WERI-Rb-1 (cell line): ENCODE measurements at regions not wholly inside any gene's neighbourhood (a gene's known extent, or its start where the extent isn't known, plus 50 kb on each side); places are given as distances from the start of the nearest gene placed in this dataset.

Source experiments
- DNase-seq: peaks from one replicate; pipeline ENCODE4 v3.0.0-alpha.2; 2020
- H3K27ac ChIP-seq: fragments of 250-450 bp; sonication (Bioruptor Pico); 2 replicates; pipeline ENCODE4 v1.5.1; 2020; ENCODE audit warnings: mild to moderate bottlenecking, moderate library complexity
- H3K27me3 ChIP-seq: fragments of 250-450 bp; sonication (Bioruptor Pico); 2 replicates; pipeline ENCODE4 v1.5.1; 2021; ENCODE audit warnings: mild to moderate bottlenecking, low read depth, moderate library complexity; ENCODE audit not compliant: insufficient read depth, severe bottlenecking
- H3K36me3 ChIP-seq: fragments of 250-450 bp; sonication (Bioruptor Pico); 2 replicates; pipeline ENCODE4 v1.5.1; 2020; ENCODE audit warnings: mild to moderate bottlenecking, moderate library complexity
- H3K4me3 ChIP-seq: 2 replicates; pipeline ENCODE4 v1.5.1; 2011; ENCODE audit warnings: low read depth, mild to moderate bottlenecking, control low read depth, low read length
- H3K9me3 ChIP-seq: fragments of 250-450 bp; sonication (Bioruptor Pico); 2 replicates; pipeline ENCODE4 v1.5.1; 2021; ENCODE audit warnings: mild to moderate bottlenecking, moderate library complexity; ENCODE audit not compliant: severe bottlenecking
- CTCF ChIP-seq: IDR thresholded peaks from 2 replicates; pipeline ENCODE4 v1.5.1; 2011; ENCODE audit warnings: low read depth, mild to moderate bottlenecking, control low read depth, inconsistent platforms, low read length

- Histone ChIP-seq H3K9me3 (no peaks in the 10 kb centered on the region), H3K36me3 (no peaks in the 10 kb centered on the region), H3K27me3 (no peaks in the 10 kb centered on the region), H3K4me3 (no peak overlapping the region), H3K27ac (no peak overlapping the region)
- no peak for DNase-seq
- TF ChIP-seq CTCF, result no peak
These were observed 122.2 kb upstream of the PDGFD start for GRCh38 chr11:104286129-104286528.

GRCh38 chr11:104279587-104279986 lies 115.6 kb upstream of the PDGFD start:
- no peak for DNase-seq
- Histone ChIP-seq H3K27ac (no peak overlapping the region), H3K4me3 (no peak overlapping the region), H3K36me3 (no peaks in the 10 kb centered on the region), H3K9me3 (no peaks in the 10 kb centered on the region), H3K27me3 (no peaks in the 10 kb centered on the region)
- TF ChIP-seq CTCF, result no peak

- Histone ChIP-seq H3K36me3 (no peaks in the 10 kb centered on the region), H3K9me3 (no peaks in the 10 kb centered on the region), H3K27ac (no peak overlapping the region), H3K27me3 (no peaks in the 10 kb centered on the region), H3K4me3 (no peak overlapping the region)
- TF ChIP-seq CTCF, result no peak
- no peak for DNase-seq
These were observed 112.0 kb upstream of the PDGFD start for GRCh38 chr11:104275992-104276391.

GRCh38 chr11:104260456-104260855 lies 96.5 kb upstream of the PDGFD start:
- DNase-seq, result no peak
- TF ChIP-seq CTCF, result no peak

GRCh38 chr11:104259121-104259610 lies 95.2 kb upstream of the PDGFD start:
- Histone ChIP-seq H3K27ac (no peak overlapping the region), H3K9me3 (no peaks in the 10 kb centered on the region), H3K27me3 (no peaks in the 10 kb centered on the region), H3K4me3 (no peak overlapping the region), H3K36me3 (no peaks in the 10 kb centered on the region)
- no peak for DNase-seq
- TF ChIP-seq CTCF, result no peak

More at GRCh38 chr11:104260456-104260855, 96.5 kb upstream of the PDGFD start:
- H3K27me3 ChIP-seq, result no peaks in the 10 kb centered on the region
- no peaks in the 10 kb centered on the region for H3K36me3 ChIP-seq
- no peaks in the 10 kb centered on the region for H3K9me3 ChIP-seq
- H3K27ac ChIP-seq, result no peak overlapping the region
- no peak overlapping the region for H3K4me3 ChIP-seq

- no peak for TF ChIP-seq CTCF
- no peak overlapping the region for H3K27ac ChIP-seq
- DNase-seq, result no peak
These were observed 92.6 kb upstream of the PDGFD start for GRCh38 chr11:104256525-104256924.

More at GRCh38 chr11:104256525-104256924, 92.6 kb upstream of the PDGFD start:
- H3K9me3 ChIP-seq, result no peaks in the 10 kb centered on the region
- no peak overlapping the region for H3K4me3 ChIP-seq
- no peaks in the 10 kb centered on the region for H3K27me3 ChIP-seq
- no peaks in the 10 kb centered on the region for H3K36me3 ChIP-seq
